ENCODE measurements at regions not wholly inside any gene's neighbourhood (a gene's known extent, or its start where the extent isn't known, plus 50 kb on each side); places are given as distances from the start of the nearest gene placed in this dataset.

GRCh38 chr2:234298918-234299317, 198.0 kb downstream of the ARL4C start:
- TF ChIP-seq POLR2A (IDR thresholded peaks at IDR 0.05) (no peak), CTCF (IDR thresholded peaks at IDR 0.05) (no peak)

Measured in prostate gland (tissue), 2 donors.